Coronary artery (tissue), 2 donors: ENCODE measurements at regions not wholly inside any gene's neighbourhood (a gene's known extent, or its start where the extent isn't known, plus 50 kb on each side); places are given as distances from the start of the nearest gene placed in this dataset.
A peak's percentile ranks its signal among the peaks of the same experiment; 100 is the strongest.

Experiments used
- DNase-seq: peaks from one replicate; pipeline ENCODE4 v3.0.0-alpha.2; 2017; ENCODE audit warnings: low spot score
- H3K27ac ChIP-seq, 2 donors: fragments of 200-600 bp; sonication (generic); one replicate each; pipeline ENCODE4 v1.5.1; 2016 to 2019
- H3K4me3 ChIP-seq: fragments of 200-600 bp; sonication (generic); 2 replicates; pipeline ENCODE4 v1.5.1; 2016; ENCODE audit warnings: mild to moderate bottlenecking, moderate library complexity
- CTCF ChIP-seq: fragments of 200-600 bp; sonication (generic); IDR thresholded peaks from one replicate; pipeline ENCODE4 v1.5.1; 2019; ENCODE audit warnings: antibody characterized with exemption

GRCh38 chr16:9170470-9170869 is 79.0 kb downstream of the HAPSTR1 start:
- TF ChIP-seq CTCF = no peak
- no peak for DNase-seq
- H3K4me3 ChIP-seq = no peak overlapping the region
- no peak overlapping the region for H3K27ac ChIP-seq

GRCh38 chr16:9176547-9177418 is 85.3 kb downstream of the HAPSTR1 start:
- DNase-seq = no peak
- no peak for TF ChIP-seq CTCF
- Histone ChIP-seq H3K27ac (no peak overlapping the region), H3K4me3 (no peak overlapping the region)

GRCh38 chr16:9177861-9178260 is 86.4 kb downstream of the HAPSTR1 start:
- DNase-seq = no peak
- H3K4me3 ChIP-seq = no peak overlapping the region
- H3K27ac ChIP-seq = no peak overlapping the region
- no peak for TF ChIP-seq CTCF

- Histone ChIP-seq H3K4me3 (no peak overlapping the region), H3K27ac (no peak overlapping the region)
- DNase-seq = peak; percentile 35
- TF ChIP-seq CTCF = no peak
Measured at GRCh38 chr16:9183682-9184353, 92.4 kb downstream of the HAPSTR1 start.

GRCh38 chr16:9184354-9184690 is 92.9 kb downstream of the HAPSTR1 start:
- TF ChIP-seq CTCF = no peak
- no peak for DNase-seq
- Histone ChIP-seq H3K27ac (no peak overlapping the region), H3K4me3 (no peak overlapping the region)

- DNase-seq = no peak
- no peak for TF ChIP-seq CTCF
- H3K27ac ChIP-seq = no peak overlapping the region
- H3K4me3 ChIP-seq = no peak overlapping the region
Measured at GRCh38 chr16:9185381-9185780, 93.9 kb downstream of the HAPSTR1 start.

GRCh38 chr16:9186061-9186460 is 94.6 kb downstream of the HAPSTR1 start:
- TF ChIP-seq CTCF = no peak

More at GRCh38 chr16:9186061-9186460, 94.6 kb downstream of the HAPSTR1 start:
- DNase-seq = no peak
- H3K27ac ChIP-seq = no peak overlapping the region
- no peak overlapping the region for H3K4me3 ChIP-seq
